ENCODE measurements at regions not wholly inside any gene's neighbourhood (a gene's known extent, or its start where the extent isn't known, plus 50 kb on each side); places are given as distances from the start of the nearest gene placed in this dataset.

GRCh38 chr13:56216221-56216620, 924.5 kb upstream of the PRR20A start:
- TF ChIP-seq CTCF (IDR thresholded peaks at IDR 0.05) (no peak), EP300 (IDR thresholded peaks at IDR 0.05) (no peak), POLR2A (IDR thresholded peaks at IDR 0.05) (no peak)
